ENCODE measurements at regions not wholly inside any gene's neighbourhood (a gene's known extent, or its start where the extent isn't known, plus 50 kb on each side); places are given as distances from the start of the nearest gene placed in this dataset.

GRCh38 chr2:66000901-66001300 lies 434.0 kb upstream of the MEIS1 start:
- DNase-seq (ENCODE audit: low read depth, low spot score): no peak
- TF ChIP-seq, protein P1, sequence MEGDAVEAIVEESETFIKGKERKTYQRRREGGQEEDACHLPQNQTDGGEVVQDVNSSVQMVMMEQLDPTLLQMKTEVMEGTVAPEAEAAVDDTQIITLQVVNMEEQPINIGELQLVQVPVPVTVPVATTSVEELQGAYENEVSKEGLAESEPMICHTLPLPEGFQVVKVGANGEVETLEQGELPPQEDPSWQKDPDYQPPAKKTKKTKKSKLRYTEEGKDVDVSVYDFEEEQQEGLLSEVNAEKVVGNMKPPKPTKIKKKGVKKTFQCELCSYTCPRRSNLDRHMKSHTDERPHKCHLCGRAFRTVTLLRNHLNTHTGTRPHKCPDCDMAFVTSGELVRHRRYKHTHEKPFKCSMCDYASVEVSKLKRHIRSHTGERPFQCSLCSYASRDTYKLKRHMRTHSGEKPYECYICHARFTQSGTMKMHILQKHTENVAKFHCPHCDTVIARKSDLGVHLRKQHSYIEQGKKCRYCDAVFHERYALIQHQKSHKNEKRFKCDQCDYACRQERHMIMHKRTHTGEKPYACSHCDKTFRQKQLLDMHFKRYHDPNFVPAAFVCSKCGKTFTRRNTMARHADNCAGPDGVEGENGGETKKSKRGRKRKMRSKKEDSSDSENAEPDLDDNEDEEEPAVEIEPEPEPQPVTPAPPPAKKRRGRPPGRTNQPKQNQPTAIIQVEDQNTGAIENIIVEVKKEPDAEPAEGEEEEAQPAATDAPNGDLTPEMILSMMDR (IDR thresholded peaks at IDR 0.05): no peak
- TF ChIP-seq, protein P2, sequence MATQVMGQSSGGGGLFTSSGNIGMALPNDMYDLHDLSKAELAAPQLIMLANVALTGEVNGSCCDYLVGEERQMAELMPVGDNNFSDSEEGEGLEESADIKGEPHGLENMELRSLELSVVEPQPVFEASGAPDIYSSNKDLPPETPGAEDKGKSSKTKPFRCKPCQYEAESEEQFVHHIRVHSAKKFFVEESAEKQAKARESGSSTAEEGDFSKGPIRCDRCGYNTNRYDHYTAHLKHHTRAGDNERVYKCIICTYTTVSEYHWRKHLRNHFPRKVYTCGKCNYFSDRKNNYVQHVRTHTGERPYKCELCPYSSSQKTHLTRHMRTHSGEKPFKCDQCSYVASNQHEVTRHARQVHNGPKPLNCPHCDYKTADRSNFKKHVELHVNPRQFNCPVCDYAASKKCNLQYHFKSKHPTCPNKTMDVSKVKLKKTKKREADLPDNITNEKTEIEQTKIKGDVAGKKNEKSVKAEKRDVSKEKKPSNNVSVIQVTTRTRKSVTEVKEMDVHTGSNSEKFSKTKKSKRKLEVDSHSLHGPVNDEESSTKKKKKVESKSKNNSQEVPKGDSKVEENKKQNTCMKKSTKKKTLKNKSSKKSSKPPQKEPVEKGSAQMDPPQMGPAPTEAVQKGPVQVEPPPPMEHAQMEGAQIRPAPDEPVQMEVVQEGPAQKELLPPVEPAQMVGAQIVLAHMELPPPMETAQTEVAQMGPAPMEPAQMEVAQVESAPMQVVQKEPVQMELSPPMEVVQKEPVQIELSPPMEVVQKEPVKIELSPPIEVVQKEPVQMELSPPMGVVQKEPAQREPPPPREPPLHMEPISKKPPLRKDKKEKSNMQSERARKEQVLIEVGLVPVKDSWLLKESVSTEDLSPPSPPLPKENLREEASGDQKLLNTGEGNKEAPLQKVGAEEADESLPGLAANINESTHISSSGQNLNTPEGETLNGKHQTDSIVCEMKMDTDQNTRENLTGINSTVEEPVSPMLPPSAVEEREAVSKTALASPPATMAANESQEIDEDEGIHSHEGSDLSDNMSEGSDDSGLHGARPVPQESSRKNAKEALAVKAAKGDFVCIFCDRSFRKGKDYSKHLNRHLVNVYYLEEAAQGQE (IDR thresholded peaks at IDR 0.05; ENCODE audit: insufficient read depth in 1 of 2, low read depth in 2 of 2, low read length in 1 of 2): no peak
- TF ChIP-seq POLR2AphosphoS5 (IDR thresholded peaks at IDR 0.05; ENCODE audit: low read depth, low read length) (no peak), TCF7L2 (IDR thresholded peaks at IDR 0.05; ENCODE audit: low read depth, low read length) (no peak), SIN3A (IDR thresholded peaks at IDR 0.05; ENCODE audit: borderline replicate concordance, insufficient read depth, low read depth, low read length) (no peak)
- Histone ChIP-seq H3K9me3 (ENCODE audit: control insufficient read depth, insufficient read depth, low read depth, low read length) (no peaks in the 10 kb centered on the region), H3K4me1 (ENCODE audit: control insufficient read depth, insufficient read depth, low read length) (no peaks in the 10 kb centered on the region), H3K27me3 (ENCODE audit: control insufficient read depth, insufficient read depth, low read length) (no peaks in the 10 kb centered on the region), H3K27ac (ENCODE audit: low read length) (no peak overlapping the region), H3K4me3 (ENCODE audit: low read depth in 2 of 2, low read length in 2 of 2) (no peak overlapping the region), H3K36me3 (ENCODE audit: control insufficient read depth, insufficient read depth, low read length) (no peaks in the 10 kb centered on the region)
- ChIA-PET POLR2A (no interaction called here), CTCF (no interaction called here)
- no peak for ATAC-seq
- in situ Hi-C loops (cut with HindIII; ENCODE audit: low pct_unique_long_range_greater_than_20kb, low sequenced_read_pairs) (no loop called here), intact Hi-C loops (cut with micrococcal nuclease; ENCODE audit: unreplicated experiment) (no loop called here)
- BruUV-seq (replicated peaks): no TSS peak

DNA sequence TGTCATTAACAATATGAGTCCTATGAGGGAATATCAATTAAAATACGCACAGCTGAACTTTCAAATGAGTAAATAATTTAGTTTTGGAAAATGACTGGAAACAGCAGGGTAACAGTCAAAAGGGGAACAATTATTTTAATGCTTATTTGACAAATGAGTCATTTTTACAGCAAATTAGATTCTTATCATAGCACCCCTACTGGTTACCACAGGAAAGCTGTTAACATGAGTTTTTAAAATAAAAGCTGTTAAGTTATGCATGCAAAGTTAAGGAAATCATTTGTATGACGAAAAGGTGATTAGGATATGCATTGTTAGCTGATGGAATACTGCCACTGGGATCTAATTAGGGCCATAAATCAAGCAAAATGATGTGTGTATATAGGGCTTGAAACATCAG lies 435.1 kb upstream of the MEIS1 start:
- ChIA-PET POLR2A (no interaction called here), CTCF (no interaction called here)
- ATAC-seq (no peak), DNase-seq (ENCODE audit: low read depth, low spot score) (no peak)
- TF ChIP-seq TCF7L2 (IDR thresholded peaks at IDR 0.05; ENCODE audit: low read depth, low read length) (no peak), SIN3A (IDR thresholded peaks at IDR 0.05; ENCODE audit: borderline replicate concordance, insufficient read depth, low read depth, low read length) (no peak), POLR2AphosphoS5 (IDR thresholded peaks at IDR 0.05; ENCODE audit: low read depth, low read length) (no peak)
- TF ChIP-seq, protein P2 (IDR thresholded peaks at IDR 0.05; ENCODE audit: insufficient read depth in 1 of 2, low read depth in 2 of 2, low read length in 1 of 2): no peak
- TF ChIP-seq, protein P1 (IDR thresholded peaks at IDR 0.05): no peak
- Histone ChIP-seq H3K4me3 (ENCODE audit: low read depth in 2 of 2, low read length in 2 of 2) (no peak overlapping the region), H3K27ac (ENCODE audit: low read length) (no peak overlapping the region), H3K9me3 (ENCODE audit: control insufficient read depth, insufficient read depth, low read depth, low read length) (no peaks in the 10 kb centered on the region), H3K27me3 (ENCODE audit: control insufficient read depth, insufficient read depth, low read length) (no peaks in the 10 kb centered on the region), H3K36me3 (ENCODE audit: control insufficient read depth, insufficient read depth, low read length) (no peaks in the 10 kb centered on the region), H3K4me1 (ENCODE audit: control insufficient read depth, insufficient read depth, low read length) (no peaks in the 10 kb centered on the region)
- BruUV-seq (replicated peaks): no TSS peak
- intact Hi-C loops (cut with micrococcal nuclease; ENCODE audit: unreplicated experiment): no loop called here
- in situ Hi-C loops (cut with HindIII; ENCODE audit: low pct_unique_long_range_greater_than_20kb, low sequenced_read_pairs): no loop called here

Data from Panc1 (cell line).